Neural cell (in vitro differentiated cells): ENCODE measurements at regions not wholly inside any gene's neighbourhood (a gene's known extent, or its start where the extent isn't known, plus 50 kb on each side); places are given as distances from the start of the nearest gene placed in this dataset.

ENCODE experiments used
- H2AFZ ChIP-seq: fragments of 200-600, 300-800 bp; sonication (generic), shearing (Covaris generic); 2 replicates; pipeline ENCODE4 v1.6.0; 2014; ENCODE audit warnings: low read depth, mild to moderate bottlenecking, antibody characterized with exemption, low read length, moderate library complexity
- H3F3A ChIP-seq: fragments of 200-600 bp; shearing (Covaris generic); 2 replicates; pipeline ENCODE4 v1.6.1; 2016; ENCODE audit warnings: mild to moderate bottlenecking, moderate library complexity, mixed read lengths, antibody characterized with exemption, low read length; ENCODE audit not compliant: insufficient read depth, poor library complexity, severe bottlenecking
- H3K27ac ChIP-seq: fragments of 200-600, 300-800 bp; sonication (generic), shearing (Covaris generic); 2 replicates; pipeline ENCODE4 v1.5.1; 2014; ENCODE audit warnings: mild to moderate bottlenecking, low read length, moderate library complexity
- H3K27me3 ChIP-seq: fragments of 300-800, 200-600 bp; sonication (generic), shearing (Covaris generic); 2 replicates; pipeline ENCODE4 v1.6.0; 2014; ENCODE audit warnings: mild to moderate bottlenecking, low read depth, low read length, moderate library complexity; ENCODE audit not compliant: insufficient read depth
- H3K36me3 ChIP-seq: fragments of 300-800, 200-600 bp; sonication (generic), shearing (Covaris generic); 2 replicates; pipeline ENCODE4 v1.5.1; 2014; ENCODE audit warnings: mild to moderate bottlenecking, antibody characterized with exemption, low read length, moderate library complexity; ENCODE audit not compliant: insufficient read depth
- H3K4me2 ChIP-seq: fragments of 300-800, 200-600 bp; sonication (generic), shearing (Covaris generic); 2 replicates; pipeline ENCODE4 v1.6.0; 2014; ENCODE audit warnings: mild to moderate bottlenecking, low read length
- H3K4me3 ChIP-seq: fragments of 300-800, 200-600 bp; sonication (generic), shearing (Covaris generic); 2 replicates; pipeline ENCODE4 v1.5.1; 2014; ENCODE audit warnings: mild to moderate bottlenecking, low read length, moderate library complexity
- H3K79me2 ChIP-seq: fragments of 200-600 bp; shearing (Covaris generic); replicated peaks from 2 replicates; pipeline ENCODE4 v1.6.0; 2014; ENCODE audit warnings: mild to moderate bottlenecking, low read length, moderate library complexity; ENCODE audit not compliant: insufficient read depth
- H3K9ac ChIP-seq: fragments of 300-800, 200-600 bp; sonication (generic), shearing (Covaris generic); 2 replicates; pipeline ENCODE4 v1.6.1; 2016; ENCODE audit warnings: mild to moderate bottlenecking, low read length, mixed read lengths
- H3K9me2 ChIP-seq: fragments of 200-600 bp; shearing (Covaris generic); 2 replicates; pipeline ENCODE4 v1.6.1; 2016; ENCODE audit warnings: mild to moderate bottlenecking, low read length, mixed read lengths; ENCODE audit not compliant: insufficient read depth
- H3K9me3 ChIP-seq: fragments of 200-600, 300-800 bp; sonication (generic), shearing (Covaris generic); 2 replicates; pipeline ENCODE4 v1.6.1; 2016; ENCODE audit warnings: mild to moderate bottlenecking, mixed run types, low read length, moderate library complexity, mixed read lengths
- H4K20me1 ChIP-seq: fragments of 200-600 bp; shearing (Covaris generic); 2 replicates; pipeline ENCODE4 v1.6.1; 2016; ENCODE audit warnings: mild to moderate bottlenecking, mixed run types; ENCODE audit not compliant: insufficient read depth
- CTCF ChIP-seq: fragments of 450-650 bp; IDR thresholded peaks from 2 replicates; pipeline ENCODE4 v1.5.1; 2014; ENCODE audit warnings: antibody characterized with exemption, mild to moderate bottlenecking, moderate library complexity; ENCODE audit not compliant: poor library complexity, severe bottlenecking
- EP300 ChIP-seq: fragments of 450-650 bp; conservative IDR thresholded peaks from 2 replicates; pipeline ENCODE4 v1.6.1; 2014; ENCODE audit warnings: antibody characterized with exemption, mild to moderate bottlenecking, moderate library complexity; ENCODE audit not compliant: poor library complexity, severe bottlenecking
- EZH2 ChIP-seq: fragments of 200-600, 300-800 bp; shearing (Covaris generic), sonication (generic); IDR thresholded peaks from 2 replicates; pipeline ENCODE4 v1.6.1; 2014; ENCODE audit warnings: antibody characterized with exemption, low read length, borderline replicate concordance, mild to moderate bottlenecking; ENCODE audit not compliant: insufficient read depth, poor library complexity, severe bottlenecking
- MXI1 ChIP-seq: fragments of 450-650 bp; conservative IDR thresholded peaks from 2 replicates; pipeline ENCODE4 v1.6.1; 2014; ENCODE audit warnings: antibody characterized with exemption, mild to moderate bottlenecking; ENCODE audit not compliant: poor library complexity, severe bottlenecking
- POLR2AphosphoS5 ChIP-seq: IDR thresholded peaks from 2 replicates; pipeline ENCODE4 v1.6.1; 2012
- RAD21 ChIP-seq: fragments of 450-650 bp; conservative IDR thresholded peaks from 2 replicates; pipeline ENCODE4 v1.6.1; 2014; ENCODE audit warnings: antibody characterized with exemption, mild to moderate bottlenecking, moderate library complexity
- REST ChIP-seq: IDR thresholded peaks from 2 replicates; pipeline ENCODE4 v1.6.1; 2012; ENCODE audit warnings: borderline replicate concordance
- SMC3 ChIP-seq: fragments of 450-650 bp; conservative IDR thresholded peaks from 2 replicates; pipeline ENCODE4 v1.6.1; 2014; ENCODE audit warnings: antibody characterized with exemption, mild to moderate bottlenecking, moderate library complexity; ENCODE audit not compliant: poor library complexity
- TAF1 ChIP-seq: IDR thresholded peaks from 2 replicates; pipeline ENCODE4 v1.6.1; 2012; ENCODE audit warnings: low read depth

- TF ChIP-seq CTCF (no peak), TAF1 (no peak)
- Histone ChIP-seq H2AFZ (no peak overlapping the region), H3K36me3 (no peaks in the 10 kb centered on the region), H3F3A (no peaks in the 10 kb centered on the region), H4K20me1 (no peaks in the 10 kb centered on the region), H3K9me2 (no peaks in the 10 kb centered on the region), H3K4me2 (no peak overlapping the region), H3K4me3 (no peak overlapping the region), H3K79me2 (no peaks in the 10 kb centered on the region), H3K27me3 (no peaks in the 10 kb centered on the region), H3K27ac (no peak overlapping the region), H3K9me3 (no peaks in the 10 kb centered on the region), H3K9ac (no peak overlapping the region)
These were observed 513.4 kb upstream of the GHITM start for GRCh38 chr10:83625831-83626360.

GRCh38 chr10:83632701-83633100 lies 506.6 kb upstream of the GHITM start:
- Histone ChIP-seq H2AFZ (no peak overlapping the region), H3K9me3 (no peaks in the 10 kb centered on the region), H3K4me3 (no peak overlapping the region), H3K27me3 (no peaks in the 10 kb centered on the region), H3K9me2 (no peaks in the 10 kb centered on the region), H3K36me3 (no peaks in the 10 kb centered on the region), H4K20me1 (no peaks in the 10 kb centered on the region), H3K27ac (no peak overlapping the region), H3K4me2 (no peak overlapping the region), H3K79me2 (no peaks in the 10 kb centered on the region), H3K9ac (no peak overlapping the region), H3F3A (no peaks in the 10 kb centered on the region)
- TF ChIP-seq SMC3 (no peak), POLR2AphosphoS5 (no peak), TAF1 (no peak), EZH2 (no peak), CTCF (no peak), REST (no peak), RAD21 (no peak), MXI1 (no peak), EP300 (no peak)
